Natural killer cell (primary cell): ENCODE measurements at regions not wholly inside any gene's neighbourhood (a gene's known extent, or its start where the extent isn't known, plus 50 kb on each side); places are given as distances from the start of the nearest gene placed in this dataset.

ENCODE experiments used
- ATAC-seq, 3 donors: fragments of 150-1000 bp in 2 of 3; fragments of 200-7000 bp in 1 of 3; cut with Tn5 transposase; 1 replicate in 1 of 3; 2 replicates in 2 of 3; pipeline ENCODE4 v1.10.0; 2021; ENCODE audit warnings: mild to moderate bottlenecking in 2 of 3, moderate library complexity in 2 of 3
- DNase-seq, 2 donors: peaks; one replicate each; pipeline versions ENCODE4 v3.0.0 to v3.0.0-alpha.2; 2013 to 2021; ENCODE audit warnings: mixed read lengths in 1 of 2
- H3K27ac ChIP-seq: one replicate; pipeline ENCODE4 v1.5.1; 2013; ENCODE audit warnings: mild to moderate bottlenecking, low read length
- H3K27me3 ChIP-seq: one replicate; pipeline ENCODE4 v1.6.1; 2013; ENCODE audit warnings: low read length; ENCODE audit not compliant: control insufficient read depth, insufficient read depth
- H3K36me3 ChIP-seq: one replicate; pipeline ENCODE4 v1.6.1; 2013; ENCODE audit warnings: low read length; ENCODE audit not compliant: control insufficient read depth, insufficient read depth
- H3K4me1 ChIP-seq: one replicate; pipeline ENCODE4 v1.6.1; 2013; ENCODE audit warnings: low read length; ENCODE audit not compliant: control insufficient read depth, insufficient read depth
- H3K4me3 ChIP-seq: one replicate; pipeline ENCODE4 v1.5.1; 2013; ENCODE audit warnings: low read length
- H3K9me3 ChIP-seq: one replicate; pipeline ENCODE4 v1.6.1; 2013; ENCODE audit warnings: low read length; ENCODE audit not compliant: control insufficient read depth, insufficient read depth
- H3K27ac Mint-ChIP-seq, 2 donors: one replicate each; pipeline ENCODE4 v1.8.0; 2022; ENCODE audit warnings: mild to moderate bottlenecking in 2 of 2, mixed read lengths in 2 of 2, moderate library complexity in 1 of 2
- H3K27me3 Mint-ChIP-seq, 2 donors: one replicate each; pipeline ENCODE4 v1.8.0; 2022; ENCODE audit warnings: low read depth in 2 of 2, mixed read lengths in 2 of 2
- H3K36me3 Mint-ChIP-seq: one replicate; pipeline ENCODE4 v1.8.0; 2022; ENCODE audit warnings: mixed read lengths
- H3K4me1 Mint-ChIP-seq, 2 donors: one replicate each; pipeline ENCODE4 v1.8.0; 2022; ENCODE audit warnings: mixed read lengths in 2 of 2
- H3K4me3 Mint-ChIP-seq: one replicate; pipeline ENCODE4 v1.8.0; 2022; ENCODE audit warnings: mild to moderate bottlenecking, moderate library complexity, mixed read lengths
- H3K9me3 Mint-ChIP-seq, 2 donors: one replicate each; pipeline ENCODE4 v1.8.0; 2022; ENCODE audit warnings: mixed read lengths in 2 of 2
- CTCF ChIP-seq: fragments of 200-600 bp; IDR thresholded peaks from one replicate; pipeline ENCODE4 v1.8.0; 2022; ENCODE audit warnings: antibody characterized with exemption
- WGBS: methylation state at CpG from one replicate; pipeline ENCODE4 v1.1.7; 2013; ENCODE audit warnings: missing lambda C conversion rate; ENCODE audit not compliant: insufficient coverage; 5-methylcytosine and 5-hydroxymethylcytosine counted together
- intact Hi-C: fragments of 100-400 bp; cut with micrococcal nuclease; formaldehyde crosslinking; loops from one replicate; pipeline ENCODE4 v1.14.2; 2022

- Mint-ChIP-seq H3K36me3 (no peaks in the 10 kb centered on the region), H3K4me3 (no peak overlapping the region), H3K27me3 (peaks cover 15 to 23% of the 10 kb centered on the region in 2 donors), H3K9me3 (no peaks in the 10 kb centered on the region), H3K27ac (no peak overlapping the region), H3K4me1 (no peaks in the 10 kb centered on the region)
- Histone ChIP-seq H3K4me3 (no peak overlapping the region), H3K9me3 (no peaks in the 10 kb centered on the region), H3K27ac (no peak overlapping the region), H3K27me3 (no peaks in the 10 kb centered on the region), H3K4me1 (no peaks in the 10 kb centered on the region), H3K36me3 (no peaks in the 10 kb centered on the region)
- no peak for ATAC-seq
- TF ChIP-seq CTCF, result no peak
- DNase-seq, result no peak
- WGBS, result 100% methylated on average over 1 of the region's 1 CpG
- intact Hi-C loops, result loop anchor here (10.0 kb wide), 1 partner anchor 108 kb away; no protein-coding TSS in a partner anchor
These were observed 67.4 kb upstream of the UBAC2 start for GRCh38 chr13:99133230-99133629.

GRCh38 chr13:99133848-99134247, 66.8 kb upstream of the UBAC2 start:
- H3K27me3 Mint-ChIP-seq, result peaks cover 14 to 17% of the 10 kb centered on the region in 2 donors
- H3K36me3 ChIP-seq, result no peaks in the 10 kb centered on the region
- H3K4me1 Mint-ChIP-seq, result no peaks in the 10 kb centered on the region
- ATAC-seq, result no peak
- H3K4me3 ChIP-seq, result no peak overlapping the region
- WGBS, result 95% methylated on average over 3 of the region's 3 CpGs
- H3K27ac ChIP-seq, result no peak overlapping the region
- no peak for DNase-seq
- no peak overlapping the region for H3K4me3 Mint-ChIP-seq
- H3K9me3 ChIP-seq, result no peaks in the 10 kb centered on the region
- H3K36me3 Mint-ChIP-seq, result no peaks in the 10 kb centered on the region
- intact Hi-C loops, result loop anchor here (10.0 kb wide), 1 partner anchor 109 kb away; no protein-coding TSS in a partner anchor
- no peaks in the 10 kb centered on the region for H3K27me3 ChIP-seq
- no peak for TF ChIP-seq CTCF
- no peaks in the 10 kb centered on the region for H3K4me1 ChIP-seq
- no peaks in the 10 kb centered on the region for H3K9me3 Mint-ChIP-seq
- H3K27ac Mint-ChIP-seq, result no peak overlapping the region

GRCh38 chr13:99135591-99135990, 65.1 kb upstream of the UBAC2 start:
- no peak overlapping the region for H3K4me3 Mint-ChIP-seq

More at GRCh38 chr13:99135591-99135990, 65.1 kb upstream of the UBAC2 start:
- Histone ChIP-seq H3K27me3 (peaks cover under 1% of the 10 kb centered on the region), H3K4me3 (no peak overlapping the region), H3K4me1 (no peaks in the 10 kb centered on the region), H3K9me3 (no peaks in the 10 kb centered on the region), H3K36me3 (no peaks in the 10 kb centered on the region), H3K27ac (no peak overlapping the region)
- no peak for ATAC-seq
- no peaks in the 10 kb centered on the region for H3K9me3 Mint-ChIP-seq
- intact Hi-C loops, result loop anchor here (10.0 kb wide), 1 partner anchor 111 kb away; no protein-coding TSS in a partner anchor
- TF ChIP-seq CTCF, result no peak
- no peaks in the 10 kb centered on the region for H3K4me1 Mint-ChIP-seq
- H3K36me3 Mint-ChIP-seq, result no peaks in the 10 kb centered on the region
- 96% methylated on average over 4 of the region's 4 CpGs for WGBS
- no peak for DNase-seq
- H3K27ac Mint-ChIP-seq, result no peak overlapping the region
- peaks cover 15 to 27% of the 10 kb centered on the region in 2 donors for H3K27me3 Mint-ChIP-seq
